ENCODE measurements at regions not wholly inside any gene's neighbourhood (a gene's known extent, or its start where the extent isn't known, plus 50 kb on each side); places are given as distances from the start of the nearest gene placed in this dataset.

DNA sequence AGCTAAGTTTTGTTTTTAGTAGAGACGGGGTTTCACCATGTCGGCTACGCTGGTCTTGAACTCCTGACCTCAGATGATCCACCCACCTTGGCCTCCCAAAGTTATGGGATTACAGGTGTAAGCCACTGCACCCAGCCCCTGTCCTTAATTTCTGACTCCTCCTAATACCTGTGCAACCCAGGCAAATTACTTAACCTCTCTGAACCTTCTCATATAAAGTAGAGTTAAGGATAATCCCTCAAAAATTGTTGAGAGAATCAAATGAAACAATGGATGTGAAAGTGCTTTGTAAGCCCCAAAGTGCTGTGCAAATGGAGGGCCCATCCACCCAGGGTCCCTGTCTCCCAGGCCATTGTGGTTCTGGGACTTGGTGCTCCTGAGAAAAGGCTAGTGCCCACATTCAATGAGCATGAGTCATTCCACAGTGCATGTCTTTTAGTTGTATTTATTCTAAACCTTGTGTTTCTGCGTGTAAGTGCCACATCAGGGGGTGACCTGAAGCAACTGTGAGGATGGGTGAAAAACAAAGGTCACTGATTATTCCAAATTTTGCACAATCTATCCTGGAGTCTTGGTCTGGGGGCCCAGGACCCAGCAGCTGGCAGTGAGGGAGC is 61.4 kb upstream of the PTPRJ start:
- intact Hi-C loops (cut with micrococcal nuclease; ENCODE audit: unreplicated experiment): loop anchor here (2.0 to 5.0 kb wide), 2 partner anchors 58 to 73 kb away; no protein-coding TSS in a partner anchor
- ChIA-PET CTCF (no interaction called here), POLR2A (ENCODE audit: unreplicated experiment) (interaction anchor here (0.5 to 0.7 kb wide), 2 partner anchors 27 to 75 kb away, joined by 6 to 7 read pairs; no protein-coding TSS in a partner anchor)
- H3K4me3 ChIP-seq: no peak overlapping the region
- peak overlapping the region; percentile 39 for H3K4me2 ChIP-seq
- no peak overlapping the region for H3K27ac ChIP-seq
- no peaks in the 10 kb centered on the region for H3K27me3 ChIP-seq (ENCODE audit: insufficient read depth, low read depth)
- H3F3A ChIP-seq (ENCODE audit: insufficient read depth, low read depth): peaks cover 42% of the 10 kb centered on the region
- DNase-seq: peak; percentile 55 to 66
- H3K36me3 ChIP-seq (ENCODE audit: low read depth): no peaks in the 10 kb centered on the region
- peaks cover 47% of the 10 kb centered on the region for H3K4me1 ChIP-seq (replicated peaks; ENCODE audit: insufficient read depth)
- H2AFZ ChIP-seq: no peak overlapping the region
- no peaks in the 10 kb centered on the region for H4K20me1 ChIP-seq (ENCODE audit: insufficient read depth)
- BruUV-seq (replicated peaks): no TSS peak
- H3K9me3 ChIP-seq (ENCODE audit: insufficient read depth, low read depth): no peaks in the 10 kb centered on the region
- no peak for TF ChIP-seq EZH2 (IDR thresholded peaks at IDR 0.05; ENCODE audit: low read depth)
- TF ChIP-seq, protein P1, sequence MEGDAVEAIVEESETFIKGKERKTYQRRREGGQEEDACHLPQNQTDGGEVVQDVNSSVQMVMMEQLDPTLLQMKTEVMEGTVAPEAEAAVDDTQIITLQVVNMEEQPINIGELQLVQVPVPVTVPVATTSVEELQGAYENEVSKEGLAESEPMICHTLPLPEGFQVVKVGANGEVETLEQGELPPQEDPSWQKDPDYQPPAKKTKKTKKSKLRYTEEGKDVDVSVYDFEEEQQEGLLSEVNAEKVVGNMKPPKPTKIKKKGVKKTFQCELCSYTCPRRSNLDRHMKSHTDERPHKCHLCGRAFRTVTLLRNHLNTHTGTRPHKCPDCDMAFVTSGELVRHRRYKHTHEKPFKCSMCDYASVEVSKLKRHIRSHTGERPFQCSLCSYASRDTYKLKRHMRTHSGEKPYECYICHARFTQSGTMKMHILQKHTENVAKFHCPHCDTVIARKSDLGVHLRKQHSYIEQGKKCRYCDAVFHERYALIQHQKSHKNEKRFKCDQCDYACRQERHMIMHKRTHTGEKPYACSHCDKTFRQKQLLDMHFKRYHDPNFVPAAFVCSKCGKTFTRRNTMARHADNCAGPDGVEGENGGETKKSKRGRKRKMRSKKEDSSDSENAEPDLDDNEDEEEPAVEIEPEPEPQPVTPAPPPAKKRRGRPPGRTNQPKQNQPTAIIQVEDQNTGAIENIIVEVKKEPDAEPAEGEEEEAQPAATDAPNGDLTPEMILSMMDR (conservative IDR thresholded peaks at IDR 0.05): no peak
- H3K79me2 ChIP-seq (ENCODE audit: low read depth): no peaks in the 10 kb centered on the region
- H3K9me2 ChIP-seq (ENCODE audit: insufficient read depth): no peaks in the 10 kb centered on the region

DNA sequence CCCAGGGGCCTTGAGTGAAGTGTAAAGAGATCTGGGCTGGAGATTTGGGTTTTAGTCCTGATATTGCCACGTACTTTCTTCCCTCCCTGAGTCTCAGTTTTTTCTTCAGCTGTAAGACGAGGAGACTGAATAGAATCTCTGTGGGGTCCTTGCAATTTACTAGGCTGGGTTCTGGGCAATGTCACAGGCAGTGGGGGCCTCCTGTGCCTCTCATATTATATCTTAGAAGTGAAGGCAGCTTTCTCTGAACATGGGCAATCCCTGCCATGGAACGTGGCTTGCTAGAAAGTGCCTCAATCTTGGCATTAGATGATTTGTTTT is 62.0 kb upstream of the PTPRJ start:
- intact Hi-C loops (cut with micrococcal nuclease; ENCODE audit: unreplicated experiment): loop anchor here (2.0 to 5.0 kb wide), 2 partner anchors 58 to 74 kb away; no protein-coding TSS in a partner anchor
- TF ChIP-seq, protein P1 (conservative IDR thresholded peaks at IDR 0.05): no peak
- no peak for TF ChIP-seq EZH2 (IDR thresholded peaks at IDR 0.05; ENCODE audit: low read depth)
- Histone ChIP-seq H3F3A (ENCODE audit: insufficient read depth, low read depth) (peaks cover 36% of the 10 kb centered on the region; the same call in 1 of the 2 replicates), H4K20me1 (ENCODE audit: insufficient read depth) (no peaks in the 10 kb centered on the region), H3K9me3 (ENCODE audit: insufficient read depth, low read depth) (no peaks in the 10 kb centered on the region), H3K9me2 (ENCODE audit: insufficient read depth) (no peaks in the 10 kb centered on the region), H3K36me3 (ENCODE audit: low read depth) (no peaks in the 10 kb centered on the region), H3K4me3 (no peak overlapping the region), H3K4me1 (replicated peaks; ENCODE audit: insufficient read depth) (peaks cover 40% of the 10 kb centered on the region), H2AFZ (no peak overlapping the region), H3K4me2 (0 out of 2 replicates have a peak overlapping the region, but pooled peaks have one; percentile 5), H3K79me2 (ENCODE audit: low read depth) (no peaks in the 10 kb centered on the region), H3K27ac (no peak overlapping the region), H3K27me3 (ENCODE audit: insufficient read depth, low read depth) (no peaks in the 10 kb centered on the region)
- TSS peak; percentile 87 for BruUV-seq (replicated peaks)
- ChIA-PET POLR2A (ENCODE audit: unreplicated experiment) (interaction anchor here (0.5 to 0.7 kb wide), 6 partner anchors 19 to 180 kb away, joined by 3 to 6 read pairs (median 5); no protein-coding TSS in a partner anchor), CTCF (interaction anchor here (0.5 kb wide), 1 partner anchor 191 kb away, joined by 3 read pairs; no protein-coding TSS in a partner anchor)
- no peak for DNase-seq

DNA sequence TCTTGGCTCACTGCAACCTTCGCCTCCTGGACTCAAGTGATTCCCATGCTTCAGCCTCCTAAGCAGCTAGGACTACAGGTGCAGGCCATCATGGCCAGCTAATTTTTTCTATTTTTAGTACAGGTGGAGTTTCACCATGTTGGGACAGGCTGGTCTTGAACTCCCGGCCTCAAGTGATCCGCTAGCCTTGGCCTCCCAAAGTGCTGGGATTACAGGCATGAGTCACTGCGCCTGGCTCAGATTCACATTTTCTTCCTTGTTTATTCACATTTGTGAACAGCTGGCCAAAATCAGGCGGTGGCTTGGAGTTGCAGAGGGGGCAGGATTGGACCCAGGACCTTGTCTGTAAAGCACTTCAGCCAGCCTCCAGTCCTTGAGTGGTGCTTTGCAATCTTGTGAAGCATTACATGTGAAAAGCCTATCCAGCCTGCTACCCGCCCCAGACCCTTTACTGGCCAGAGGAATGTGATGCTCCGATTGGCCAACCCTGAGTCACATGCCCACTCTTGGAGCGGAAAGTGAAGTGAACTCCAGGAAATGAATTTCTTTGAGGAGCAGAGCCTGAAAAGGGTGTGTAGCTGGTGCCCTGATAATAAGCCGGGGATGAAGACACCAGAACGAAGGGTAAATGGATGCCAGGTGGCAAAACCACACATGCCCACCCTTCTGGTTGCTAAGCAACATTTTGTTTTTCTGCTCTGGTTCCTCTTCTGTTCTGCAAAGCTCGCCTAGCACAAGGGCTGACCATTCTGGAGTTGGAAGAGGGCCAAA is 62.6 kb upstream of the PTPRJ start:
- DNase-seq: peak; percentile 50 to 92
- ChIA-PET CTCF (interaction anchor here (0.5 to 0.7 kb wide), 2 partner anchors 192 to 712 kb away, joined by 3 read pairs; no protein-coding TSS in a partner anchor), POLR2A (ENCODE audit: unreplicated experiment) (interaction anchor here (0.6 to 0.7 kb wide), 5 partner anchors 20 to 180 kb away, joined by 3 to 5 read pairs (median 5); no protein-coding TSS in a partner anchor)
- no peaks in the 10 kb centered on the region for H3K79me2 ChIP-seq (ENCODE audit: low read depth)
- H3K27ac ChIP-seq: no peak overlapping the region
- no peaks in the 10 kb centered on the region for H3K27me3 ChIP-seq (ENCODE audit: insufficient read depth, low read depth)
- H3K4me3 ChIP-seq: no peak overlapping the region
- H4K20me1 ChIP-seq (ENCODE audit: insufficient read depth): no peaks in the 10 kb centered on the region
- peaks cover 34% of the 10 kb centered on the region; the same call in 1 of the 2 replicates for H3F3A ChIP-seq (ENCODE audit: insufficient read depth, low read depth)
- no peak overlapping the region for H2AFZ ChIP-seq
- H3K36me3 ChIP-seq (ENCODE audit: low read depth): no peaks in the 10 kb centered on the region
- intact Hi-C loops (cut with micrococcal nuclease; ENCODE audit: unreplicated experiment): loop anchor here (2.0 to 5.0 kb wide), 2 partner anchors 57 to 75 kb away; no protein-coding TSS in a partner anchor
- TF ChIP-seq EZH2 (IDR thresholded peaks at IDR 0.05; ENCODE audit: low read depth): no peak
- TF ChIP-seq, protein P1 (conservative IDR thresholded peaks at IDR 0.05): no peak
- peaks cover 41% of the 10 kb centered on the region for H3K4me1 ChIP-seq (replicated peaks; ENCODE audit: insufficient read depth)
- H3K9me3 ChIP-seq (ENCODE audit: insufficient read depth, low read depth): no peaks in the 10 kb centered on the region
- H3K9me2 ChIP-seq (ENCODE audit: insufficient read depth): no peaks in the 10 kb centered on the region
- BruUV-seq (replicated peaks): TSS peak; percentile 90
- 0 out of 2 replicates have a peak overlapping the region, but pooled peaks have one; percentile 5 for H3K4me2 ChIP-seq
